GM23338 (cell line): ENCODE measurements at regions not wholly inside any gene's neighbourhood (a gene's known extent, or its start where the extent isn't known, plus 50 kb on each side); places are given as distances from the start of the nearest gene placed in this dataset.

ENCODE experiments used
- ATAC-seq: fragments of 200-7000 bp; cut with Tn5 transposase; 3 replicates; pipeline ENCODE4 v1.9.1; 2020
- DNase-seq: peaks from one replicate; pipeline ENCODE4 v3.0.0-alpha.2; 2015; ENCODE audit warnings: low spot score
- H2AFZ ChIP-seq: fragments of 200-600 bp; sonication (generic); 2 replicates; pipeline ENCODE4 v1.8.0; 2016; ENCODE audit warnings: antibody characterized with exemption, mild to moderate bottlenecking, moderate library complexity
- H3F3A ChIP-seq: fragments of 200-600 bp; sonication (generic); replicated peaks from 2 replicates; pipeline ENCODE4 v1.8.0; 2017; ENCODE audit warnings: antibody characterized with exemption, mixed run types, low read depth
- H3K27ac ChIP-seq: fragments of 200-600 bp; sonication (generic); 2 replicates; pipeline ENCODE4 v1.6.1; 2016; ENCODE audit warnings: low read depth
- H3K27me3 ChIP-seq: fragments of 200-600 bp; sonication (generic); 2 replicates; pipeline ENCODE4 v1.8.0; 2016; ENCODE audit warnings: mild to moderate bottlenecking, mixed run types, moderate library complexity; ENCODE audit not compliant: insufficient read depth
- H3K36me3 ChIP-seq: fragments of 200-600 bp; sonication (generic); 2 replicates; pipeline ENCODE4 v1.8.0; 2016; ENCODE audit warnings: mild to moderate bottlenecking; ENCODE audit not compliant: insufficient read depth
- H3K4me1 ChIP-seq: fragments of 200-600 bp; sonication (generic); 2 replicates; pipeline ENCODE4 v1.8.0; 2016; ENCODE audit warnings: mild to moderate bottlenecking, moderate library complexity; ENCODE audit not compliant: insufficient read depth
- H3K4me2 ChIP-seq: fragments of 200-600 bp; sonication (generic); 2 replicates; pipeline ENCODE4 v1.7.1; 2017; ENCODE audit warnings: mixed run types
- H3K4me3 ChIP-seq: fragments of 200-600 bp; sonication (generic); 2 replicates; pipeline ENCODE4 v1.6.1; 2016; ENCODE audit warnings: mixed run types
- H3K79me2 ChIP-seq: fragments of 200-600 bp; sonication (generic); replicated peaks from 2 replicates; pipeline ENCODE4 v1.8.0; 2017; ENCODE audit warnings: mild to moderate bottlenecking; ENCODE audit not compliant: insufficient read depth
- H3K9me2 ChIP-seq: fragments of 200-600 bp; sonication (generic); 2 replicates; pipeline ENCODE4 v1.8.0; 2017; ENCODE audit not compliant: insufficient read depth
- H4K20me1 ChIP-seq: fragments of 200-600 bp; sonication (generic); replicated peaks from 2 replicates; pipeline ENCODE4 v1.8.0; 2017; ENCODE audit warnings: mild to moderate bottlenecking; ENCODE audit not compliant: insufficient read depth
- H3K27ac Mint-ChIP-seq: 2 replicates; pipeline ENCODE4 v1.8.0; 2020; ENCODE audit warnings: inconsistent platforms, mild to moderate bottlenecking, moderate library complexity, mixed read lengths
- H3K27me3 Mint-ChIP-seq: 3 replicates; pipeline ENCODE4 v1.8.0; 2022; ENCODE audit warnings: low read depth, mild to moderate bottlenecking, moderate library complexity, mixed read lengths, inconsistent platforms; ENCODE audit not compliant: insufficient read depth, poor library complexity
- H3K36me3 Mint-ChIP-seq: 3 replicates; pipeline ENCODE4 v1.8.0; 2021; ENCODE audit warnings: low read depth, mild to moderate bottlenecking, inconsistent platforms, moderate library complexity, mixed read lengths
- H3K4me1 Mint-ChIP-seq: 3 replicates; pipeline ENCODE4 v1.8.0; 2020; ENCODE audit warnings: mild to moderate bottlenecking, inconsistent platforms, mixed read lengths
- H3K4me3 Mint-ChIP-seq: 3 replicates; pipeline ENCODE4 v1.8.0; 2021; ENCODE audit warnings: moderate library complexity, mild to moderate bottlenecking, inconsistent platforms, mixed read lengths
- H3K9me3 Mint-ChIP-seq: 3 replicates; pipeline ENCODE4 v1.8.0; 2020; ENCODE audit warnings: moderate library complexity, mild to moderate bottlenecking, inconsistent platforms, mixed read lengths
- CREB1 ChIP-seq: fragments of 250-450 bp; sonication (Bioruptor Pico); IDR thresholded peaks from 2 replicates; pipeline ENCODE4 v1.5.0; 2020; ENCODE audit warnings: low read depth, mild to moderate bottlenecking, moderate library complexity
- CTCF ChIP-seq, 2 experiments: fragments of 200-600 bp in 1 of 2; sonication (generic) in 1 of 2; conservative IDR thresholded peaks; 2 replicates each; pipeline versions ENCODE4 v1.5.1 to v1.6.1; 2016 to 2017; ENCODE audit warnings: antibody characterized with exemption in 2 of 2, low read depth in 2 of 2, mild to moderate bottlenecking in 2 of 2, moderate library complexity in 1 of 2
- ETS1 ChIP-seq: IDR thresholded peaks from 2 replicates; pipeline ENCODE4 v1.6.1; 2016; ENCODE audit warnings: antibody characterized with exemption
- EZH2phosphoT487 ChIP-seq: fragments of 200-600 bp; sonication (generic); IDR thresholded peaks from one replicate; pipeline ENCODE4 v1.8.1; 2018; ENCODE audit warnings: antibody characterized with exemption; ENCODE audit not compliant: unreplicated experiment
- JUNB ChIP-seq: IDR thresholded peaks from one replicate; pipeline ENCODE4 v1.6.1; 2016; ENCODE audit warnings: antibody characterized with exemption; ENCODE audit not compliant: unreplicated experiment
- NANOG ChIP-seq: IDR thresholded peaks from 2 replicates; pipeline ENCODE4 v1.6.1; 2016; ENCODE audit warnings: antibody characterized with exemption, borderline replicate concordance
- STAT1 ChIP-seq: IDR thresholded peaks from one replicate; pipeline ENCODE4 v1.6.1; 2016; ENCODE audit warnings: antibody characterized with exemption; ENCODE audit not compliant: unreplicated experiment
- ZNF114 ChIP-seq: fragments of 250-450 bp; sonication (Bioruptor Pico); IDR thresholded peaks from 2 replicates; pipeline ENCODE4 v1.5.0; 2020; ENCODE audit warnings: mild to moderate bottlenecking, moderate library complexity
- ZNF331 ChIP-seq: fragments of 250-450 bp; sonication (Bioruptor Pico); IDR thresholded peaks from 2 replicates; pipeline ENCODE4 v1.5.0; 2020; ENCODE audit warnings: low read depth, mild to moderate bottlenecking, moderate library complexity
- ZNF462 ChIP-seq: fragments of 250-450 bp; sonication (Bioruptor Pico); IDR thresholded peaks from 2 replicates; pipeline ENCODE4 v1.5.0; 2020; ENCODE audit warnings: mild to moderate bottlenecking, moderate library complexity

- Histone ChIP-seq H4K20me1 (no peaks in the 10 kb centered on the region), H2AFZ (no peak overlapping the region), H3K27ac (no peak overlapping the region), H3K4me3 (no peak overlapping the region), H3F3A (no peaks in the 10 kb centered on the region), H3K4me2 (no peak overlapping the region), H3K36me3 (no peaks in the 10 kb centered on the region), H3K4me1 (no peaks in the 10 kb centered on the region), H3K79me2 (no peaks in the 10 kb centered on the region), H3K9me2 (no peaks in the 10 kb centered on the region), H3K27me3 (no peaks in the 10 kb centered on the region)
- Mint-ChIP-seq H3K9me3 (no peaks in the 10 kb centered on the region), H3K27me3 (peaks cover 2% of the 10 kb centered on the region), H3K4me1 (no peaks in the 10 kb centered on the region), H3K4me3 (no peak overlapping the region), H3K36me3 (no peaks in the 10 kb centered on the region), H3K27ac (no peak overlapping the region)
- no peak for ATAC-seq
- no peak for TF ChIP-seq ZNF462 (CRISPR knock-in tag)
- TF ChIP-seq CREB1 (CRISPR knock-in tag) = no peak
- no peak for TF ChIP-seq STAT1
- no peak for TF ChIP-seq ZNF114
- no peak for TF ChIP-seq ZNF331
- no peak for DNase-seq
Measured at GRCh38 chr11:105229761-105230160, 90.2 kb upstream of the CARD18 start.

GRCh38 chr11:105229257-105229656, 89.7 kb upstream of the CARD18 start:
- H2AFZ ChIP-seq = no peak overlapping the region
- Mint-ChIP-seq H3K36me3 (no peaks in the 10 kb centered on the region), H3K27ac (no peak overlapping the region), H3K27me3 (peaks cover 2% of the 10 kb centered on the region), H3K4me3 (no peak overlapping the region), H3K9me3 (no peaks in the 10 kb centered on the region), H3K4me1 (no peaks in the 10 kb centered on the region)
- H3K27me3 ChIP-seq = no peaks in the 10 kb centered on the region
- no peak overlapping the region for H3K27ac ChIP-seq
- H3K4me3 ChIP-seq = no peak overlapping the region
- H3F3A ChIP-seq = no peaks in the 10 kb centered on the region
- H3K9me2 ChIP-seq = no peaks in the 10 kb centered on the region
- H3K4me2 ChIP-seq = no peak overlapping the region
- no peaks in the 10 kb centered on the region for H3K4me1 ChIP-seq
- ATAC-seq (no peak), DNase-seq (no peak)
- no peaks in the 10 kb centered on the region for H3K36me3 ChIP-seq
- H4K20me1 ChIP-seq = no peaks in the 10 kb centered on the region
- no peaks in the 10 kb centered on the region for H3K79me2 ChIP-seq
- TF ChIP-seq EZH2phosphoT487 (no peak), ETS1 (no peak), NANOG (no peak), JUNB (no peak), ZNF331 (no peak), CREB1 (CRISPR knock-in tag) (no peak), CTCF (conservative IDR thresholded peaks at IDR 0.05; ENCODE audit: low read depth in 2 of 2) (no peak), STAT1 (no peak)
